ENCODE measurements at regions not wholly inside any gene's neighbourhood (a gene's known extent, or its start where the extent isn't known, plus 50 kb on each side); places are given as distances from the start of the nearest gene placed in this dataset.

- no peak for TF ChIP-seq PKNOX1 (IDR thresholded peaks at IDR 0.05)
- no peak for TF ChIP-seq CHD2 (IDR thresholded peaks at IDR 0.05; ENCODE audit: borderline replicate concordance, low read depth, low read length)
- TF ChIP-seq POLR2AphosphoS5 (IDR thresholded peaks at IDR 0.05; ENCODE audit: low read length): no peak
- no peak for TF ChIP-seq POLR2A (IDR thresholded peaks at IDR 0.05; ENCODE audit: low read depth, low read length)
- TF ChIP-seq PAX5 (IDR thresholded peaks at IDR 0.05; ENCODE audit: borderline replicate concordance, low read depth, low read length): no peak
- no peak for TF ChIP-seq CTCF (IDR thresholded peaks at IDR 0.05 in 2 of 3, conservative IDR thresholded peaks at IDR 0.05 in 1 of 3; ENCODE audit: control insufficient read depth in 2 of 3, extremely low read depth in 1 of 3, insufficient read depth in 1 of 3, low read depth in 3 of 3, low read length in 3 of 3)
- no peak for TF ChIP-seq CEBPB (IDR thresholded peaks at IDR 0.05; ENCODE audit: borderline replicate concordance in 1 of 2, low read depth in 2 of 2, low read length in 2 of 2)
- TF ChIP-seq MTA3 (IDR thresholded peaks at IDR 0.05; ENCODE audit: borderline replicate concordance, low read length): no peak
- no peak for TF ChIP-seq MXI1 (IDR thresholded peaks at IDR 0.05; ENCODE audit: low read depth, low read length)
These were observed 101.6 kb downstream of the RAMP3 start for GRCh38 chr7:45259227-45259596.

All from GM12878 (cell line).